OCI-LY7 (cell line): ENCODE measurements at regions not wholly inside any gene's neighbourhood (a gene's known extent, or its start where the extent isn't known, plus 50 kb on each side); places are given as distances from the start of the nearest gene placed in this dataset.

ENCODE experiments used
- BruUV-seq: library from RNA; stranded (reverse); fragments of 400-500 nt; replicated peaks from 2 replicates; lab custom pipeline; 2021; lab: Mats Ljungman, UMichigan
- CTCF ChIA-PET: fragments of 300-600 bp; sonication (Branson Sonifier 250); formaldehyde crosslinking; loops from one replicate; lab custom pipeline; 2022; ENCODE audit warnings: antibody characterized with exemption; ENCODE audit not compliant: unreplicated experiment; lab: Charles Lee
- POLR2A ChIA-PET: fragments of 300-600 bp; sonication (Branson Sonifier 250); formaldehyde crosslinking; loops from one replicate; lab custom pipeline; 2022; ENCODE audit warnings: antibody characterized with exemption; lab: Charles Lee
- DNase-seq: peaks from one replicate; pipeline ENCODE4 v3.0.0-alpha.2; 2015; ENCODE audit warnings: low spot score
- H2AFZ ChIP-seq: fragments of 200-600 bp; sonication (generic), shearing (Covaris generic); 2 replicates; pipeline ENCODE4 v1.6.1; 2014; ENCODE audit warnings: mild to moderate bottlenecking, antibody characterized with exemption, low read length, moderate library complexity
- H3K27ac ChIP-seq: fragments of 200-600 bp; sonication (generic); 2 replicates; pipeline ENCODE4 v1.5.1; 2014; ENCODE audit warnings: mixed run types, low read depth, mild to moderate bottlenecking, moderate library complexity, low read length, inconsistent platforms; ENCODE audit not compliant: poor library complexity, severe bottlenecking
- H3K36me3 ChIP-seq: fragments of 200-600 bp; sonication (generic); 2 replicates; pipeline ENCODE4 v1.6.1; 2014; ENCODE audit warnings: mild to moderate bottlenecking, antibody characterized with exemption, low read length, moderate library complexity, mixed read lengths; ENCODE audit not compliant: insufficient read depth
- H3K4me1 ChIP-seq: fragments of 200-600 bp; sonication (generic); 2 replicates; pipeline ENCODE4 v1.5.1; 2014; ENCODE audit warnings: mild to moderate bottlenecking, low read length; ENCODE audit not compliant: insufficient read depth, poor library complexity, severe bottlenecking
- H3K4me2 ChIP-seq: fragments of 200-600 bp; sonication (generic); 2 replicates; pipeline ENCODE4 v1.6.1; 2014; ENCODE audit warnings: mild to moderate bottlenecking, low read length
- H3K4me3 ChIP-seq: fragments of 200-600 bp; sonication (generic); 2 replicates; pipeline ENCODE4 v1.5.1; 2014; ENCODE audit warnings: mild to moderate bottlenecking, low read depth, low read length; ENCODE audit not compliant: poor library complexity, severe bottlenecking
- H3K79me2 ChIP-seq: fragments of 200-600 bp; sonication (generic); 2 replicates; pipeline ENCODE4 v1.6.1; 2016; ENCODE audit warnings: low read depth, mild to moderate bottlenecking, low read length, moderate library complexity, mixed read lengths; ENCODE audit not compliant: insufficient read depth
- H3K9me2 ChIP-seq: fragments of 200-600 bp; sonication (generic); 2 replicates; pipeline ENCODE4 v1.6.1; 2016; ENCODE audit warnings: mild to moderate bottlenecking, low read length, mixed read lengths; ENCODE audit not compliant: insufficient read depth
- H3K9me3 ChIP-seq: fragments of 200-600 bp; sonication (generic); 2 replicates; pipeline ENCODE4 v1.6.1; 2014; ENCODE audit warnings: mild to moderate bottlenecking, mixed run types, low read length, mixed read lengths
- H4K20me1 ChIP-seq: fragments of 200-600 bp; sonication (generic); 2 replicates; pipeline ENCODE4 v1.6.1; 2014; ENCODE audit warnings: mild to moderate bottlenecking, antibody characterized with exemption, low read length, moderate library complexity, mixed read lengths; ENCODE audit not compliant: insufficient read depth
- CTCF ChIP-seq: fragments of 200-600 bp; sonication (generic); conservative IDR thresholded peaks from 2 replicates; pipeline ENCODE4 v1.5.1; 2014; ENCODE audit warnings: mild to moderate bottlenecking, antibody characterized with exemption, low read length, moderate library complexity, mixed read lengths
- EZH2phosphoT487 ChIP-seq: fragments of 200-600 bp; sonication (generic); IDR thresholded peaks from 2 replicates; pipeline ENCODE4 v1.6.1; 2018; ENCODE audit warnings: low read depth, borderline replicate concordance, mild to moderate bottlenecking, mixed run types, antibody characterized with exemption, low read length, moderate library complexity, mixed read lengths
- intact Hi-C: fragments of 100-400 bp; cut with micrococcal nuclease; formaldehyde crosslinking; loops from one replicate; pipeline ENCODE4 v1.10.0; 2022; ENCODE audit not compliant: unreplicated experiment

DNA sequence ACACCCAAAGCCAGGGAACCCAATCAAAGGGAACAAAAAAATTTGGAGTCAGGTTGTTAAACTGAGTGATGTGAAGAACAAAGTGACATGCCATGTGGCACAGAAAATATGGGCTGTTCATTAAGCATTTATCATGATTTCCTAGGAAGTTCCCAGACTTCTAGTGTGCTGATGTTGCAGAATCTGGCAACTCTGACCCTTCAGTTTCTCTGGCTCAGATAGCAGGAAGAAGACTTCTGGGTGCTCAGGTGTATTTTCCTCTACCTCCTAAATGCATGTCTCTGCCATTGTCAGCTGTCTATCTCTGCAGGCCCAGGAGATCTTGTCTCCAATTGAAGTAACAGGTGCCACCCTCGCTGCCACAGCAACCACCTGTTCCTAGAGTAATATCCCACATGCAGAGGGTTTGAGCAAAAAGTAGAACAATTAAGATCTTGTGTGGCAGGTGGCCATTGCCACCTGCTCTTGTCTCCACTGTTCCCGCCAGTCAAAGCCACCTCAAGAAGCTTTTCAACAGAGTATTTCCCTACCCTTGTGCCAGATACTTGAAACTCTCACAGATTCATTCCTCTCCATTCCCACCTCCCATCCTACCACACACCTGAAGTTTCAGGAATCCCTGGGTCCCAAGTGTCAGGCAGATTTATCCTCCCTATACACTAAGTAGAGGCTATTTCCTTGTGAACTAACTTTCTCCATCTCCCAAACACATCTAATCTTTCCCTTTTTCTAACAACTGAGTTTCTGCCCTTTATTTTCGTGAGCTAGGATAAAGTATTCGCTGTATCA is 533.7 kb upstream of the CHAC2 start:
- Histone ChIP-seq H3K27ac (no peak overlapping the region), H3K36me3 (no peaks in the 10 kb centered on the region), H3K9me3 (no peaks in the 10 kb centered on the region), H3K9me2 (no peaks in the 10 kb centered on the region), H2AFZ (no peak overlapping the region), H3K4me1 (no peaks in the 10 kb centered on the region), H3K4me2 (no peak overlapping the region), H4K20me1 (no peaks in the 10 kb centered on the region), H3K79me2 (no peaks in the 10 kb centered on the region), H3K4me3 (no peak overlapping the region)
- POLR2A ChIA-PET: interaction anchor here (0.6 kb wide), 1 partner anchor 21 kb away, joined by 3 read pairs; no protein-coding TSS in a partner anchor
- CTCF ChIA-PET: no interaction called here
- BruUV-seq: no TSS peak
- DNase-seq: no peak
- TF ChIP-seq CTCF (no peak), EZH2phosphoT487 (no peak)
- intact Hi-C loops: no loop called here

- H3K27ac ChIP-seq: no peak overlapping the region
- H3K4me2 ChIP-seq: no peak overlapping the region
- H2AFZ ChIP-seq: no peak overlapping the region
- no peak overlapping the region for H3K4me3 ChIP-seq
- no peak for DNase-seq
- no peaks in the 10 kb centered on the region for H3K4me1 ChIP-seq
- H4K20me1 ChIP-seq: no peaks in the 10 kb centered on the region
- ChIA-PET CTCF (no interaction called here), POLR2A (no interaction called here)
- no peaks in the 10 kb centered on the region for H3K9me3 ChIP-seq
- TF ChIP-seq EZH2phosphoT487 (no peak), CTCF (no peak)
- H3K9me2 ChIP-seq: no peaks in the 10 kb centered on the region
- no TSS peak for BruUV-seq
- intact Hi-C loops: no loop called here
- H3K36me3 ChIP-seq: no peaks in the 10 kb centered on the region
- H3K79me2 ChIP-seq: no peaks in the 10 kb centered on the region
Measured at GRCh38 chr2:53231908-53232307, 535.7 kb upstream of the CHAC2 start.

DNA sequence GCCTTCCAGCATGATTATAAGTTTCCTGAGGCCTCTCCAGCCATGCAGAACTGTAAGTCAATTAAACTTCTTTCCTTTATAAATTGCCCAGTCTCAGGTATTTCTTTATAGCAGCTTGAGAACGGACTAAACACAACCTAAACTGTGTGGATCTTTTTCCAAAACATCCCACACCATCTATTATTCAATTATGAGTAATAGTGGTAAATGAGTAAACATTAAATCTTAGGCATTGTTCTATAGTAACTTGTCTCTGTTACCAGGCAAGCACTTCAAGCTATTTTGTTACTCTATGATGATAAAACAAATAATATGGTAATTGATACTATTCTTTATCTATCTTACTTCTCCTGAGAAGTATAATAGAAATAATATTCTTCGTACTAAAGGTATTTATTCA is 536.9 kb upstream of the CHAC2 start:
- Histone ChIP-seq H3K79me2 (no peaks in the 10 kb centered on the region), H3K4me3 (no peak overlapping the region), H3K9me2 (no peaks in the 10 kb centered on the region), H3K4me2 (no peak overlapping the region), H3K9me3 (no peaks in the 10 kb centered on the region), H3K4me1 (no peaks in the 10 kb centered on the region), H2AFZ (no peak overlapping the region), H3K36me3 (no peaks in the 10 kb centered on the region), H3K27ac (no peak overlapping the region), H4K20me1 (no peaks in the 10 kb centered on the region)
- CTCF ChIA-PET: no interaction called here
- intact Hi-C loops: no loop called here
- TF ChIP-seq EZH2phosphoT487 (no peak), CTCF (no peak)
- BruUV-seq: no TSS peak
- POLR2A ChIA-PET: no interaction called here
- DNase-seq: no peak
